ENCODE measurements at regions not wholly inside any gene's neighbourhood (a gene's known extent, or its start where the extent isn't known, plus 50 kb on each side); places are given as distances from the start of the nearest gene placed in this dataset.

GRCh38 chr19:28497137-28497536 is 715.8 kb downstream of the UQCRFS1 start:
- DNase-seq = no peak

- no peak for DNase-seq
Observed at GRCh38 chr19:28495046-28495445, 717.9 kb downstream of the UQCRFS1 start.

GRCh38 chr19:28494461-28494860 is 718.5 kb downstream of the UQCRFS1 start:
- no peak for DNase-seq

- no peak for DNase-seq
Observed at GRCh38 chr19:28493884-28494283, 719.1 kb downstream of the UQCRFS1 start.

- DNase-seq = no peak
Observed at GRCh38 chr19:28492621-28493020, 720.3 kb downstream of the UQCRFS1 start.

- no peak for DNase-seq
Observed at GRCh38 chr19:28492201-28492600, 720.8 kb downstream of the UQCRFS1 start.

- no peak for DNase-seq
Observed at GRCh38 chr19:28489776-28490175, 723.2 kb downstream of the UQCRFS1 start.

- no peak for DNase-seq
Observed at GRCh38 chr19:28489126-28489660, 723.8 kb downstream of the UQCRFS1 start.

- DNase-seq = no peak
Observed at GRCh38 chr19:28487999-28488398, 725.0 kb downstream of the UQCRFS1 start.

GRCh38 chr19:28486926-28487325 is 726.0 kb downstream of the UQCRFS1 start:
- DNase-seq = no peak

- DNase-seq = no peak
Observed at GRCh38 chr19:28486473-28486872, 726.5 kb downstream of the UQCRFS1 start.

GRCh38 chr19:28485292-28485691 is 727.7 kb downstream of the UQCRFS1 start:
- no peak for DNase-seq

- no peak for DNase-seq
Observed at GRCh38 chr19:28483197-28483596, 729.8 kb downstream of the UQCRFS1 start.

- no peak for DNase-seq
Observed at GRCh38 chr19:28482221-28482620, 730.7 kb downstream of the UQCRFS1 start.

GRCh38 chr19:28481674-28482073 is 731.3 kb downstream of the UQCRFS1 start:
- no peak for DNase-seq

- DNase-seq = no peak
Observed at GRCh38 chr19:28475525-28475924, 737.4 kb downstream of the UQCRFS1 start.

GRCh38 chr19:28472843-28473242 is 740.1 kb downstream of the UQCRFS1 start:
- DNase-seq = no peak

- no peak for DNase-seq
Observed at GRCh38 chr19:28471731-28472510, 741.0 kb downstream of the UQCRFS1 start.

GRCh38 chr19:28469544-28469943 is 743.4 kb downstream of the UQCRFS1 start:
- DNase-seq = no peak

GRCh38 chr19:28468701-28469459 is 744.1 kb downstream of the UQCRFS1 start:
- DNase-seq = no peak

- no peak for DNase-seq
Observed at GRCh38 chr19:28466107-28467045, 746.6 kb downstream of the UQCRFS1 start.

GRCh38 chr19:28465371-28466086 is 747.4 kb downstream of the UQCRFS1 start:
- no peak for DNase-seq

Data from DMS79 treated with DMSO at 0.1 percent for 48 hours (cell line).